Stimulated activated naive CD4-positive, alpha-beta T cell (primary cell): ENCODE measurements at regions not wholly inside any gene's neighbourhood (a gene's known extent, or its start where the extent isn't known, plus 50 kb on each side); places are given as distances from the start of the nearest gene placed in this dataset.

Experiments used
- DNase-seq, 6 experiments: peaks; one replicate each; lab custom pipeline; 2025; lab: John Stamatoyannopoulos, UW

DNA sequence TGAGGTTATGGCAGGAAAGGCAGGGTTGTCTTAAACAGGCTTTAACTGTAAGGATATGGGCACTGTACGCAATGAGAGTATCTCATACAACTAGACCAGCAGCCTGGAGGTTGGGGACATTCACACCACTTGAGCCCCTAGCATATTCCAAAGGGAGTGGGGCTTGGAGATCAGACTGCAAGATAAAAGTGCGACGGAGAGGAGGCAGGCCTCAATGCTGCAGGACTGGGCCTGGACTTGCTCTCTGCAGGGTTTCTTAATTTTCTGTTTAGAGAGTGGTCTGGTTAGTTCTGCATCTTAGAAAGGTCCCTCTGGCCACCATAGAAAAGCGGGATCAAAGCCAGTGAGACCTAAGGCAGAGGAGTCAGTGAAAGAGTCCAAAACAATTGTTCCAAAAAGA, 357.7 kb upstream of the NR2F2 start:
- no peak for DNase-seq

DNA sequence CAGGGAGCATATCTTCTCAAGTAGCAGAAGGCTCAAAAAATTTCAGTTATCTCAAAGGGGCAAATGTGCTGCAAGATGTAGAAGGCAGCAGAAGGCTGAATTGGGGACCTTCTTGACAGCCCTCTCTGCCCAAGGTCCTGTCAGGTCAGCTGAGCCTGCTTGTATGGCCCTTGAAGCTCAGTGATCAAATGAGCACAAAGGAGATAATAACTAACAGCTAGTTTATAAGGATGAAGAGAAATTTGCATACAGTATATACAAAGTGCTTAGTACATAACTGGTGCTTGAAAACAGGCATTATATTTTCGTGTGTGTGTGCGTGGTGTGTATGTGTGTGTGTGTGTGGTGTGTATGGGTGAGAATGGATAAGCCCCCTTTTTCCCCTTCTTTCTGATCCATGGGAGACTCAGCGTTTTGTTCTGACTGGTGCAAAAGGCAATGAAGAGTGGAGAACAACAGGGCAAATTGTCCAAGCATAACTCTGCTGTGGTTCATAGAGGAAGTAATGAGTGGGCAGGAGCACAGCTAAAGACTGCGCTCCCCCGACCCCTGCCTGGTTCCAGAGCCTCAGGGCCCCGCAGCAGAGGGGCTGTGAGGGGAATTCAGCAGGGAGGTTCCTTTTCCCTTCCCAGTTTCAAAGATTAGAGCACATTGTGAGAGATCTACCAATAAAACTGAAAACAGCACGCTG, 356.8 kb upstream of the NR2F2 start:
- DNase-seq = no peak

DNA sequence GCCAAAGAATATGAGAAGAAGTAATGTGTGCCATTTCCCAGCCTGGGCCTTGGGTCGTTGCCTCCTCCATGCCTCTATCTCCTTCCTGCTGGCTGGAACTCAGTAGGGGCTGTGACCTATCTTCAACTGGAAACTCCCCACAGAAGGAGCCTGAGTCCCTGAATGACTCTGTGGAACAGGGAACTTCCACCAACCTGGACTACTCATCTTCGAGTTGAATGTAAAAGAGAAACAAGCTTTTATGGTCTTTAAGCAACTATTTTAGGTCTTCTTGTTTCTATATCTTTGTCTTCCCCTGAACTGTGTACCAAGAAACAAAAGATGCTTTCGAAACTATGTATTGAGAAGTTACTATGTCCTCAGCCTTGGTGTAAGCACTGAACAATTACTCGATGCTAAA, 355.3 kb upstream of the NR2F2 start:
- DNase-seq = no peak

DNA sequence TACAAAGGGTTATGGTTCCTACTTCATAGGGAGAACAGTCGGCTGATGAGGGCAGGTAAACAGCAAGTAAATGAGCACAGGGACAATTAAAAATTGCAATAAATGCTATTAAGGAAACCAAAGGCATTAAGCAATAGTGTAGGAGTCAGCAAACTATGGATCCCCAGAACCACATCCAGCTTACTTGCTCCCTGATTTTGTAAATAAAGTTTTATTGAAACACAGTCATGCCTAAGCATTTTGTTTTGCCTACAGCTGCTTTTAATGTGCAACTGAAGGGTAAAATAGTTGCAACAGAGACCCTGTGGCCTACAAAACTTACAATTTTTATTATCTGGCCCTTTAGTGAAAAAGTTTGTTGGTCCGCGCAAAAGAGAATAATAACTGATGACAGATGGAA, 351.2 kb upstream of the NR2F2 start:
- DNase-seq = no peak

DNA sequence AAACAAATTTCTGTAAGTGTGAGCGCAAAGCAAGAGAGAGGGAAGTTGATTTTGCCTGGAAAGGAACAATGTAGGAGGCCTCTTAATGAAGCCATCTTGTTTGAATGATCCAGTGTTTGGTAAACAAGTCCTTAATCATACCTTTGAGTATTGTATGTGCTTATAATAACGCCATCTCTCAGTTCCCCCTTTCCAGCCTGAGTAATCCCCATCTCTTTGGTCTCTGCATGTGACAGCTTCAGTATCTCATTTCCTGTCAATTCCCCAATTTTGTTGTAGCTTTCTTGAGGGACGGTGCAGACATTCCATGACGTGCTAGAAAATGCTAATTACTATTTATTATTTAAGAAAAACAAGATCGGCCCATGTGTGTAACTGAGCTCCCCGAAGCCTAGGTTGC, 349.3 kb upstream of the NR2F2 start:
- no peak for DNase-seq

DNA sequence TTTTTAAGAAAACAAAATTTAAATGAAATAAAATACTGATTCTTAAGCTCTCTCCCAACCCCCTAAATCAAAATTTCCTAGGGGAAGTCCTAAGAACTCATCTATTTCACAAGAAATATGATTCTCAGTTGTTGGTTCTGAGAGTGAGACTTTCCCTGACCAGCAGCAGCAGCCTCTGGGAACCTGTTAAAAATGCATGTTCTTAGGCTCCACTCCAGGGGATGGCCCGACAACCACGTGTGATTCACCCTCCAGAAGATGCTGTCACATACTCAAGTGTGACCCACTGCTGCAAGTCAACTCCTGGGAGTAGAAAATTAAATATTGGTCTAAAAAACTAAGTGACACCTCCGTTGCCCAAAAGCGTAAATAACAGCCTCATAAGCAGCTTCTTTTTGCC, 343.2 kb upstream of the NR2F2 start:
- no peak for DNase-seq

DNA sequence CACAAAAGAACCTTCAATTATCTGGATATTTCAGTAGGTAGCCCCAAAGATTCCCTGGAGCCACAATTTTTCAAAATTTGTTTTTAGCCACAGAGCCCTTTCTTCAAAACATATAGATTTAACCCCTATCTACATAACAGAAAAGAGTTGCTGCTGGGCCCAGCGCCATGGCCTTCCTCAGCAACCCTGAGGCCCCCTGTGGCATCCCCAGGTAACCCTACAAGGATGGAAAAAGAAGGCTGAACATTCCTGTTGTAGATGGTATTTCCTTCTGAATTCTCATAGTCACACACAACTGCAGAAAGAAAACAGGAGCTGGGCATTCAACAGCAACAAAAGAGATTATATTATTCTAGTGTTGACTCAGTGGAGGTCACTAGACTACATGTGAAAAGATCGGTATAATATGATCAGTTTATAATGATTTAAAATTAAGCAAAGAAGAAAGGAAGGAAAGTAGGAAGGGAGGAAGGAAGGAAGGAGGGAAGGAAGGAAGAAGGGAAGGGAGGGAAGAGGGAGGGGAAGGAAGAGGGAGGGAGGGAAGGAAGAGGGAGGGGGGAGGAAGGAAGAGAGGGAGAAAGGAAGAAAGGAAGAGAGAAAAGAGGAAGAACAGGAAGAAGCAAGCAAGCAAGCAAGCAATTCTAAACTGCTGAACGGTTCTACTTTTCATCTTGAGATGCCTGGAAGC, 342.5 kb upstream of the NR2F2 start:
- no peak for DNase-seq

DNA sequence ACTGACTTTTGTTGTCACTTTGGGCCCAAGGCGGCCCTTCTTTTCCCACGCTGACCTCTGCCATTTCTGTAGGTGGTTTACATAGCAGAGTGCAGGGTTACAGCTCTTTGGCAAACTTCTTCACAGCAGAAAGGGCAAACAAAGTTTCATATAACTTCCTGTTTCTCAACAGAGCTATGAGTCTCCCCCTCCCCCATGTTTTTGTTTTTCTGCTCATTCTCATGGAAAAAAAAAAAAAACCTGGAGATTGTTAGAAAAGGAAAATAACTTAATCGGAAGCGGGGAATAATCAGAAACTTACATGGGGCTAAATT, 342.0 kb upstream of the NR2F2 start:
- DNase-seq = no peak

DNA sequence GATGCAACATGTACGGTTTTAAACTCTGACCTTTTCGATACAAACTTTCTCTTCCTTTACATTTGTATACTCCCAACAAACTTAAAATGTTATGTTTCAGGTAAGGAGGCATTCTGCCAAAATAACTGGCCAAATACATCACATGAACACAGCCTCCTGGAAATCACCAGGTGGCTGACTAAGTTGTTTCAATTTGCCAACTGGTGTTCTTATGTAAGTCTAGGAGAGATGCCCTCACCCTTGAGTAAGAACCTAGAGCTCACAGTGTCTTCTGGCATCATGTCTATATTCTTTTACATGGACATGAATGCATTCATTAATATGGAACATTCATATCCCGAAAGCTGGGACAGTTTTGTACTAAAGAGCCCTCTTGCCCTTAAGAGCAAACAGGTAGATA, 341.1 kb upstream of the NR2F2 start:
- DNase-seq = no peak

DNA sequence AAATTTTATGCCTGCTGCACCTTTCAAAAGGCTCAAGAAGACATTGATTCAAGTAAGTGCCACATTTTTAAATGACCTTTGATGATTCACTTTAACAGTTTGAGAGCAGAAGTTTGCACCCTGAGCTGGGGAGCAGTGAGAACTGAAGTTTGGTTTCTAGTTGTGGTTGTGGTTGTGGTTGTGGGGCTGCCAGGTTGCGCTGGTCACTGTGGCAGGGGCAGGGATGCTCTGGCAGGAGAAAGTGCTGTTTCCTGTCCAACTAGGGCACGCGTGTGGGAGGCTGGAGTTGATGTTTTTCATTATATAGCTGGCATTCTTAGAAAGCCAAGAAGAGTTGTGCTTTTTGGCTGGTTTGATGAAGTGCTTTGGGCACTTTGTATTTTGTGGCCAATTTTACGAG, 339.7 kb upstream of the NR2F2 start:
- DNase-seq = no peak

DNA sequence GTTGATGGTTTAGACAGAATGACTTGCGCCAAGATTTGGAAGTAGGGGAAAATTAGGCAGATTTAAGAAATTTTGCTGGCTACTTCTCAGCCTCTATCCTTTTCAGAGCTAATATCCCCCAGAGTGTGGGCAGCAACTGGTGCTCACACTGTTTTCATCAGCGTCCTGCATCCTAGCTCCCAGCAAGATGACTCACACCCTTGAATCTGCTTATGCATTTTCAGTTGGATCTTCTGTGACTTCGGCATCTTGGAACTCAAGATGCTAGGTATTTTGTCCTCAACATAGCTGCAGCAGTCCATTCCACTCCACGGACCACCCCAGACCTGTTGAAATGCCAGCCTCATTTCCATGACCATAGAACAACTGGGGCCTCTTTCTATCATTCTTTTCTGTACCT, 336.1 kb upstream of the NR2F2 start:
- DNase-seq = no peak

DNA sequence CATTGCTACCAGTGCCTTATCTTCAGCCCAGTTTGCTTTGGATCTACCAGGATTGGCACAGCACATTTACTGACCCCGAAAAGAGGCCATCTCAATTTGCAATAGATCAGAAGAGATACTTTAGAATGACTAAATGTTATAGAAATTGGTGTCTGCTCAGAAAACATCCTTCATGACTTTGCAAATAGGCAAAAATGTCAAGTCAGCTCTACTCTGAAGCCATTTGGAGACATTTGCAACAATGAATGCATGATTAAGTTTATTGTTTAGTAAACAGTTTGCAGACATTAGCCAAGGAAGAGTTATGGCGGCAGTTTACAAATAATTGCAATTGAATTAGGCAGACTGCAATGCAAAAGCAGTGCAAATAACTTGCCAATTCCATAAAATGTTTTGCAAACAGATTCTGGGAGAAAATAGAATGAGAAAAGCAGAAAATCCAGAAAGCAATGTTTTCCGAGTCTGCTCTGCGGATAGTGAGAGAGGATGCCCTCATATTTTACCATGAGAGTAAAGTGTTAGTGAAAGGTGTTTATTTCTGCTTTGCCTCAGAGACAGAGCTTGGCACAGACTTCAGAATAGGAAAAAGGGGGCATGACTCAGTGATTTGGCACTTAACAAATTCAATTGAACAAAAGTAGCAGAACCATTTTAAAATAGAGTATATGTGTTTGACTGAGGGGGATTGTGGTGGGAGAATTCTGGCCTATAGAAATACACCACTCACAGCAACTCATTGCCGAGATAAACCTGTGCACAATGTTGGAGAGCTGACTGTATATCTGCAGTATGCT, 334.9 kb upstream of the NR2F2 start:
- DNase-seq = no peak

DNA sequence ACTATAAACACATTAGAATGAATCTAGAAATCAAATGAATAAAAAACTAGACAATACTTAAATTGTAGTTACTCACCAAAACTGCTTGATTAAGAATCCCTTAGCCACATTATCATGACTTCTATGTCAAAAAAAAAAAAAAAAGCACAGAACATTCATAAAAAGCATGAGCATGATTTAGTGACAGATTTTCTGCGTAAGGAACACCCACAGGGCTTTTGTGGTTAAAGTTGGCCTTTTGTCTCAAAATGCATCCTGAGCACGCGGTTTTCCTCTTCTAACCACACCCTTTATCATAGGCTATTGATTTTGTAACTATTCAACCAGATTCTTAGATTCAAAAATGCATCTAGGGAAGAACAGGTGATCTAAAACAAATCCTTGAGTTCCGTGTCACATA, 334.0 kb upstream of the NR2F2 start:
- peak in 2 of 6 experiments; percentile 12 to 15 for DNase-seq

DNA sequence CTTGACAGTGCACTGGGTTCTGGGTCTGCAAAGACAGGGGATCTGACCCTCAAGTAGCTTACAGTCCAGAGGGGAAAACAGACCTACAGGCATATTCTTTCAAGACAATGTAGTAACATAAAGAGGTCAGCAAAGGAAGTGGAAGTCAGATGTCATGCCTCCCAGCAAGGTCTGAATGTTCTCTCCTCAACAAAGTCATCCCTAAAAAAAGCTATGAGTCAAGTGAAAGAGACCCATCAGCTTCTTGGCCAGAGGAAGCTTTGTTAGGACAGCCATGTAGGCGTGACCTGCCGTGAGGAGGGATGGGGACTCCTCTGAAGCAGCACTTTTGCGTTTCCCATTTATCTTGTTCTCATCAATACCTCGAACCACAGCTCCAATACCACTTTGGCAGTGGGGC, 331.6 kb upstream of the NR2F2 start:
- DNase-seq = no peak

DNA sequence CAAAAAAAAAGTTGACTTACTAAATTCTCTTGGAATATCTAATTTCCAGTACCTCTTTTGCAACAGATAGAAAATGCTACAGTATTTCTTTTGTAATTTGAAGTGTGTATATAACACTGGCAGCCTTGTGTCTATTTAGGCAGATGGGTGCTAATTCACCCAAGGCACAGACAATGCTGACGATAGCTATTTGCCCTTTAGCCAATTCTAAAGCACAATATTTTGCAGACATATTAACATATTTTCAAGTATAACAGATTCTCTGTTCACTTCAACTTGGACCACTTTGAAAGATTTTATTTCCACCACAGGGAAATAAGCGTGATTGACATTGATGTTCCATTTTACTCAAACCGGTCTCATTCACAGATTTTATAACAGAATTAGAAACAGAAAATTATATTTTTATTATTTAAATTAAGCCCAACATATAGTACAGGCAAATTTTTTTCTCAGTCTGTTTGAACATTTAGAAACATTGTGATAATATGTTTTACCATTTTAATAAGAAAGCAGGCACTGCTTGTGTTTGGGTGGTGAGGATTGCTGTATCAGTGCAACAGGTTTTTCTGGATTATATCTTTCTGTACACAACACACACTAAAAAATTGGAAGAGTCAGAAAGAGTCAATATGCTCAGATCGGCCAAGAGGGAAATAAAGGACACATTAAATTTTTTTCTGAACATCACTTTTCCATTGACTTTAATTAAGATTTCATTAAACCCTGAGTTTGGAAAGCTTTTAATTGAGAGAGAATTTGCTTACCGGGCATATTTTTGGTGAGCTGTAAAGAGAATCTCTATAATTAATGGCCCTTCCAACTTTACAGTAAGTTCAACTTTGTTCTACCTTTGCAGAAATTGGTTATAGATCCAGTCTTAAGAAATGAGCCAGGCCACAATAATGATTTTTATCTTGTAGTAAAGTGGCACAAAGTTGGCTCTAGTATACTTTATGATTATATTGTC, 327.3 kb upstream of the NR2F2 start:
- DNase-seq = no peak

DNA sequence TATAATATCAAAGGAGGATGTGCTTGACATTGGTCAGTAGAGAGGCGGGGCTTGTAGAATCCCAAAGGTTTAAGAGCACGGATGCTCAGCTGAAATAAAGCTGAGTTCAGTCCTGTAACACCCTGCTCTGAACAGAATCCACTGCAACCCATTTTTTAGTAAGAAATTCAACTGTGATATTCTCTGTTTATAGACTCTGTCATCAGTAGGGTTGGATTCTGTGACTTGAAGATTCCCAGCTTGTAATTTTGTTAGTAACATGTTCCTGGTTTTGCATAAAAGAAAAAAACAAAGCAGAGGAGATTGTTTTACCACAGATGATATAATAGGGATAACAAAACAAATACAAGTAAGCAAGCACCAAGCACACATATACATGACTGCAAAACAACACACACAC, 324.6 kb upstream of the NR2F2 start:
- no peak for DNase-seq

DNA sequence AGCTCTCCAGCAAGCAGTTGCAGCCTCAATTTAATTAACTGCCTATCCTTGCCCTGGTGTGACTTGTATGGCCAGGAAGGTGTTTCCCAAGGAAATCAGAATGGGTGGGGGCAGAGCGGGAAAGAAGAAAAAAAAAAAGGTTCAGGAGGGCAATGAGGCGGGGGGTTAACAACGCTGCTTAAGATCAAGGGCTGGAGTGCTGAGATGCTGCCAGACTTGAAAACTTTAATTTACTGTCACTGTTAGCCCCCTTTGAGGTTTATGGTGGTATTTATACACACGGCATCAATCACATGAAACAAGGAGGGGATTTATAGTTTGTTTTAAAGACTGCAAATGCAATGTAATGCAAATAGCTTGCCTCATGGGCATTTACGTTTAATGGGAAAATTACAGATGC, 319.4 kb upstream of the NR2F2 start:
- DNase-seq = no peak

DNA sequence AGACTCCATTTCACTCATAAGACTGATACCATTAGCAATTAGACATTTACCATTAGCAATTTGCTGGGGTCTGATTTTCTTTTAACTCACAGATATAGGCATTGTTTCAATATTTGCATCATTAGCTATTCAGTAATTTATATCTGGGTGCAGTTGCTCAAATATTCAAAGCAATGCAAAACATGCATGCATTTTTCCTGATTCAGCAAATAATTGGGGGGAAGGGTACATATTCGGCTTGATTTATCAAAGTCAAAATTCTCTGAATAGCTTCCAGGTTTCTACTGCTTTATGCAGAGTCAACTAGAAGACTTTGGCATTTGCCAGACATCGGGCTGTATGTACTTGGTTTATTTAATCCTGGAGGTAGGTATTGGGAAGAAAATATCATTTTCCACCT, 315.6 kb upstream of the NR2F2 start:
- DNase-seq = no peak

DNA sequence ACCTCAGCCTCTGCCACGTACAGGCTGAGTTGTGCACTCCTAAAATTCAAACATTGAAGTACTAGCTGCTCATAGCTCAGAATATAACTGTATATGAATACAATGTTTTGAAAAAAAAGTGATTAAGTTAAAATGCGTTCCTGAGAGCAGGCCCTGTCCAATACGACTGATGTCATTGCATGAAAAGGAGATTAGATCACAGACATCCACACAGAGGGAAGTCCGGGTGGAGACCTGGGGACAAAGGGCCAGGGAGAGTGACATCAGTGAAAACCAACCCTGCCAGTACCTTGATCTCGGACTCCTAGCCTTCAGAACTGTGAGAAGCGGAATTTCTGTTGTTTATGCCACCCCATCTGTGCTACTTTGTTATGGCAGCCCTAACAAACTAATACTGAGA, 311.4 kb upstream of the NR2F2 start:
- DNase-seq = no peak

DNA sequence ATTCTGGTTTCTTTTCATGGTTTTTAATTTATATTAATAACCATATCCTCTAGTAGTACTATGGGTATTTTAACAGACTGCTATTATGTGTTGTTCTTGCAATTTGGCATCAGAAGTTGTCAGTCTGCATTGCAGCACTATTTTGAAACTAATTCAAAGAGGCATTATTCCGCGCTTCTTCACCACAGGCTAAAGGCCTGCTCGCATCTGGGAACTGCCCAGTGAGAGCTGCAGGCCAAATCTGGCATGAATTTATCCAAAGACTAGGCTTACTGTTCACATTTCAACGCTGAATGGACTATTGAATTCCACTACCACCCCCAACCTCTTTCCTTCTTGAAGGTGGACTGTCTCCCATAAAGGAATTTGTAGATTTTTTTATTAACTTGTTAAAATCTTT, 310.4 kb upstream of the NR2F2 start:
- DNase-seq = no peak

DNA sequence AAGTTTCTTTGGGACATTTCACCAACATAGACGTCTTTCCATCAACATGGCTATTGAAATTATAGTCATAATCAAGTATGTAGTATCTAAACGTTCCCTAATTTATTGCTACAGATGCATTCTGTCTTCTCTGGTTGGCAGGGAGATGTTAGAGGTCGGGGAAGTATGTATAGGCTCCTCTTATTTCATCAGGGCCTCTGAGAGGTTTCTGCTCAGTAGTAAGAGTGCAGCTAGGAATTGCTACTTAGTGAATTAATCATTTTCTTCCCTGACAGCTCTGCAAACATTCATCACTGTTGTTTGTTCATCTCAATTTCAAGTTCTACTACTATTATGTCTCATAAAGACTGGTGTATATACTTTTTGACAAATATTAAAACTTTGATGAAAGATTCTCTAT, 309.7 kb upstream of the NR2F2 start:
- no peak for DNase-seq

DNA sequence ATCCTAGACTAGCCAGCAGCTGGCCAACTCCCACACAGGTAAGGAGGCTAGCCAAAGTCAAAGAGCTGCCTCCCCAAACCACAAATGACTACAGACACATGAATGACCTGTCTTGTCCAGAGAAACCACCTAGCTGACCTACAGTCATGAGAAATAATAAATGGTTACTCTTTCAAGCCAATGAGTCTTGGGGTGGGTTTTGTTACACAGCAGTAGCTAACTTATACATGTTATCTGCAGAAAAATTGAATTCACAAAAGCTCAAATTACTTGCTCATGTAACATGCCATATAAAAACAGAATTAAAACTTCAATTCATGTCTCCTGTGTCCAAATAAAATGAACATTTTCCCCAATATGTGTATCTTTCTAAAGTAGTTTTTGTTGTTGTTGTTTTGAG, 307.4 kb upstream of the NR2F2 start:
- no peak for DNase-seq
